ENCODE measurements at regions not wholly inside any gene's neighbourhood (a gene's known extent, or its start where the extent isn't known, plus 50 kb on each side); places are given as distances from the start of the nearest gene placed in this dataset.

- no peak for DNase-seq
Measured at GRCh38 chr2:200013906-200014305, 58.5 kb downstream of the MAIP1 start.

- DNase-seq = peak in 1 of 5 experiments; percentile 3
Measured at GRCh38 chr2:200021449-200022114, 66.2 kb downstream of the MAIP1 start.

GRCh38 chr2:200022511-200022910 is 67.1 kb downstream of the MAIP1 start:
- no peak for DNase-seq

- no peak for DNase-seq
Measured at GRCh38 chr2:200023570-200023969, 68.2 kb downstream of the MAIP1 start.

GRCh38 chr2:200025717-200026116 is 70.3 kb downstream of the MAIP1 start:
- no peak for DNase-seq

- DNase-seq = no peak
Measured at GRCh38 chr2:200026332-200027230, 71.2 kb downstream of the MAIP1 start.

- no peak for DNase-seq
Measured at GRCh38 chr2:200028998-200029397, 73.6 kb downstream of the MAIP1 start.

GRCh38 chr2:200032895-200033294 is 77.5 kb downstream of the MAIP1 start:
- DNase-seq = no peak

GRCh38 chr2:200033929-200034328 is 78.5 kb downstream of the MAIP1 start:
- no peak for DNase-seq

- no peak for DNase-seq
Measured at GRCh38 chr2:200034816-200035215, 79.4 kb downstream of the MAIP1 start.

GRCh38 chr2:200039724-200040650 is 84.6 kb downstream of the MAIP1 start:
- DNase-seq = no peak

- DNase-seq = no peak
Measured at GRCh38 chr2:200040831-200041230, 85.4 kb downstream of the MAIP1 start.

GRCh38 chr2:200041639-200042038 is 86.3 kb downstream of the MAIP1 start:
- no peak for DNase-seq

GRCh38 chr2:200042102-200042735 is 86.8 kb downstream of the MAIP1 start:
- DNase-seq = peak in 1 of 5 experiments; percentile 2

GRCh38 chr2:200042944-200043343 is 87.6 kb downstream of the MAIP1 start:
- no peak for DNase-seq

- DNase-seq = no peak
Measured at GRCh38 chr2:200044453-200044852, 89.1 kb downstream of the MAIP1 start.

GRCh38 chr2:200048421-200048820 is 93.0 kb downstream of the MAIP1 start:
- no peak for DNase-seq

GRCh38 chr2:200049086-200049485 is 93.7 kb downstream of the MAIP1 start:
- DNase-seq = no peak

- no peak for DNase-seq
Measured at GRCh38 chr2:200050921-200051610, 95.7 kb downstream of the MAIP1 start.

- DNase-seq = no peak
Measured at GRCh38 chr2:200051611-200051945, 96.2 kb downstream of the MAIP1 start.

GRCh38 chr2:200052627-200053026 is 97.2 kb downstream of the MAIP1 start:
- DNase-seq = no peak

Measured in T-helper 2 cell (primary cell).